ENCODE measurements at regions not wholly inside any gene's neighbourhood (a gene's known extent, or its start where the extent isn't known, plus 50 kb on each side); places are given as distances from the start of the nearest gene placed in this dataset.

DNA sequence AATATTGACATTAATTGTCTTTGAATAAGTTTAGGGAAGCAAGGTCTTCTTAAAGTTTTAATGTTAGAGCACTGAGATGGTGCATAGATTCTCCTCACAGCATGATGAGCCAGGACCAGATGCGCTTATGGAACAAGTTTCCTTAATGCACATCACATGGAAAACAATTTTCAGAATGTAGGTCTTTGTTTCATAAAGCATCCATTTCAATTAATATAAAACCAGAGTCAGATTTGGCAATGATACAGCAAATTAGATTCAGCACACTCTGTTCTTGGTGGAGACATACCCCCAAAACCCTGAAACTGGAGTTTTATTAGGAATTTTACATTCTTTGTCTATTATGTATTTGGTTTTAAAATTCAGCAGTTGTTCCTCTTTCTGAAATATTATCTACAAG lies 402.1 kb upstream of the SEMA6A start:
- ATAC-seq (ENCODE audit: low read depth) (no peak), DNase-seq (no peak)
- TF ChIP-seq CTCF (IDR thresholded peaks at IDR 0.05), result no peak
- H3K27ac Mint-ChIP-seq, result no peak overlapping the region
- POLR2A ChIA-PET, result no interaction called here
- no peaks in the 10 kb centered on the region for H3K27me3 Mint-ChIP-seq
- H3K4me1 Mint-ChIP-seq, result no peaks in the 10 kb centered on the region
- intact Hi-C loops (cut with micrococcal nuclease), result no loop called here
- no peaks in the 10 kb centered on the region for H3K36me3 Mint-ChIP-seq (ENCODE audit: low read depth)
- peaks cover 4% of the 10 kb centered on the region for H3K9me3 Mint-ChIP-seq
- CTCF ChIA-PET, result no interaction called here
- no peak overlapping the region for H3K4me3 Mint-ChIP-seq

GRCh38 chr5:116971131-116971530 lies 396.5 kb upstream of the SEMA6A start:
- H3K36me3 Mint-ChIP-seq (ENCODE audit: low read depth), result no peaks in the 10 kb centered on the region
- DNase-seq (no peak), ATAC-seq (ENCODE audit: low read depth) (no peak)
- H3K27me3 Mint-ChIP-seq, result no peaks in the 10 kb centered on the region
- no peaks in the 10 kb centered on the region for H3K4me1 Mint-ChIP-seq
- peaks cover 4% of the 10 kb centered on the region for H3K9me3 Mint-ChIP-seq
- POLR2A ChIA-PET, result no interaction called here
- no peak for TF ChIP-seq CTCF (IDR thresholded peaks at IDR 0.05)
- H3K4me3 Mint-ChIP-seq, result no peak overlapping the region
- no peak overlapping the region for H3K27ac Mint-ChIP-seq
- intact Hi-C loops (cut with micrococcal nuclease), result no loop called here
- CTCF ChIA-PET, result no interaction called here

GRCh38 chr5:116970318-116970717 lies 395.7 kb upstream of the SEMA6A start:
- peaks cover 4% of the 10 kb centered on the region for H3K9me3 Mint-ChIP-seq

GRCh38 chr5:116964438-116964837 lies 389.8 kb upstream of the SEMA6A start:
- DNase-seq, result no peak
- Mint-ChIP-seq H3K27ac (no peak overlapping the region), H3K4me3 (no peak overlapping the region), H3K27me3 (no peaks in the 10 kb centered on the region), H3K36me3 (ENCODE audit: low read depth) (no peaks in the 10 kb centered on the region), H3K9me3 (no peaks in the 10 kb centered on the region), H3K4me1 (no peaks in the 10 kb centered on the region)
- ChIA-PET POLR2A (no interaction called here), CTCF (no interaction called here)
- TF ChIP-seq CTCF (IDR thresholded peaks at IDR 0.05), result no peak
- intact Hi-C loops (cut with micrococcal nuclease), result no loop called here
- ATAC-seq (ENCODE audit: low read depth), result no peak

More at GRCh38 chr5:116970318-116970717, 395.7 kb upstream of the SEMA6A start:
- ATAC-seq (ENCODE audit: low read depth), result no peak
- intact Hi-C loops (cut with micrococcal nuclease), result no loop called here
- no peaks in the 10 kb centered on the region for H3K4me1 Mint-ChIP-seq
- POLR2A ChIA-PET, result no interaction called here
- CTCF ChIA-PET, result no interaction called here
- no peaks in the 10 kb centered on the region for H3K36me3 Mint-ChIP-seq (ENCODE audit: low read depth)
- TF ChIP-seq CTCF (IDR thresholded peaks at IDR 0.05), result no peak
- H3K4me3 Mint-ChIP-seq, result no peak overlapping the region
- DNase-seq, result no peak
- no peaks in the 10 kb centered on the region for H3K27me3 Mint-ChIP-seq
- no peak overlapping the region for H3K27ac Mint-ChIP-seq

GRCh38 chr5:116961021-116961420 lies 386.4 kb upstream of the SEMA6A start:
- Mint-ChIP-seq H3K36me3 (ENCODE audit: low read depth) (no peaks in the 10 kb centered on the region), H3K4me3 (no peak overlapping the region), H3K27ac (no peak overlapping the region), H3K9me3 (no peaks in the 10 kb centered on the region), H3K27me3 (no peaks in the 10 kb centered on the region), H3K4me1 (no peaks in the 10 kb centered on the region)
- ChIA-PET POLR2A (no interaction called here), CTCF (no interaction called here)
- intact Hi-C loops (cut with micrococcal nuclease), result no loop called here
- TF ChIP-seq CTCF (IDR thresholded peaks at IDR 0.05), result no peak
- no peak for DNase-seq
- no peak for ATAC-seq (ENCODE audit: low read depth)

Measured in activated B cell treated with CpG ODN at 0.5 μM for 24 hours (primary cell).